MCF 10A (cell line): ENCODE measurements at regions not wholly inside any gene's neighbourhood (a gene's known extent, or its start where the extent isn't known, plus 50 kb on each side); places are given as distances from the start of the nearest gene placed in this dataset.

ENCODE experiments used
- BruUV-seq: library from RNA; stranded (reverse); fragments of 400-500 nt; replicated peaks from 2 replicates; lab custom pipeline; 2021; lab: Mats Ljungman, UMichigan
- CTCF ChIA-PET: fragments of 300-600 bp; sonication (Branson Sonifier 250); formaldehyde crosslinking; extraction: SDS; loops from one replicate; lab custom pipeline; 2021; ENCODE audit warnings: antibody characterized with exemption, inconsistent platforms; lab: Yijun Ruan, JAX
- POLR2A ChIA-PET: fragments of 300-600, 350-650 bp; sonication (Branson Sonifier 250); formaldehyde crosslinking; extraction: SDS; loops from one replicate; lab custom pipeline; 2020; ENCODE audit warnings: antibody characterized with exemption, inconsistent platforms; lab: Yijun Ruan, JAX
- DNase-seq: peaks from one replicate; pipeline ENCODE4 v3.0.0-alpha.2; 2018; ENCODE audit not compliant: unreplicated experiment
- H3K27ac Mint-ChIP-seq: one replicate; pipeline ENCODE4 v1.8.0; 2022; ENCODE audit warnings: mild to moderate bottlenecking, low read depth, mixed read lengths; ENCODE audit not compliant: unreplicated experiment
- H3K27me3 Mint-ChIP-seq: one replicate; pipeline ENCODE4 v1.8.0; 2022; ENCODE audit warnings: mixed read lengths; ENCODE audit not compliant: insufficient read depth, unreplicated experiment
- H3K36me3 Mint-ChIP-seq: one replicate; pipeline ENCODE4 v1.8.0; 2022; ENCODE audit warnings: mild to moderate bottlenecking, moderate library complexity, mixed read lengths; ENCODE audit not compliant: insufficient read depth, unreplicated experiment
- H3K4me1 Mint-ChIP-seq: one replicate; pipeline ENCODE4 v1.8.0; 2022; ENCODE audit warnings: mixed read lengths; ENCODE audit not compliant: insufficient read depth, unreplicated experiment
- H3K4me3 Mint-ChIP-seq: one replicate; pipeline ENCODE4 v1.8.0; 2022; ENCODE audit warnings: mild to moderate bottlenecking, moderate library complexity, mixed read lengths; ENCODE audit not compliant: unreplicated experiment
- H3K9me3 Mint-ChIP-seq: one replicate; pipeline ENCODE4 v1.8.0; 2022; ENCODE audit warnings: mixed read lengths; ENCODE audit not compliant: unreplicated experiment
- intact Hi-C: fragments of 100-400 bp; cut with micrococcal nuclease; formaldehyde crosslinking; loops from 2 replicates; pipeline ENCODE4 v1.14.1; 2022
- TF ChIP-seq, protein P1 (sequence below): fragments of 200-600 bp; IDR thresholded peaks from one replicate; pipeline ENCODE4 v1.8.0; 2022; ENCODE audit warnings: antibody characterized with exemption, mild to moderate bottlenecking; ENCODE audit not compliant: unreplicated experiment

DNA sequence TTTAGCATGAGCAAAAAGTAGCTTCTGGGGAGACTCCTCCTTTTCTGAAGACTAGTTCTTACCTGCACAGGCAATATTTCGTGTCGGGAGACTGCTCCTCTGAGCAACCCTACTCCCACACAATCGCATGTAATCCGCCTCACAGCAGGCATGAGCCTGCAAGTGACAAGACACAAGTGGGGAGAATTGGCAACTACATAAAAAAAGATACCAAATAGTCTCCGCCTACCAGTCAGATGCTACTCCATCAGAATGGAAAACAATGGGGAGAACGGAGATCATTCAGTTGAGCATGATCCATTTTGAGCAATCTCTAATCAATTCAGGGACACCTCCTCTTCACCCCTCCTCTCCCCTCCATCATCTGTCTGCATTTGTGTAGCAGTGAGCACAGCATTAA is 321.0 kb downstream of the COG6 start:
- TF ChIP-seq, protein P1, sequence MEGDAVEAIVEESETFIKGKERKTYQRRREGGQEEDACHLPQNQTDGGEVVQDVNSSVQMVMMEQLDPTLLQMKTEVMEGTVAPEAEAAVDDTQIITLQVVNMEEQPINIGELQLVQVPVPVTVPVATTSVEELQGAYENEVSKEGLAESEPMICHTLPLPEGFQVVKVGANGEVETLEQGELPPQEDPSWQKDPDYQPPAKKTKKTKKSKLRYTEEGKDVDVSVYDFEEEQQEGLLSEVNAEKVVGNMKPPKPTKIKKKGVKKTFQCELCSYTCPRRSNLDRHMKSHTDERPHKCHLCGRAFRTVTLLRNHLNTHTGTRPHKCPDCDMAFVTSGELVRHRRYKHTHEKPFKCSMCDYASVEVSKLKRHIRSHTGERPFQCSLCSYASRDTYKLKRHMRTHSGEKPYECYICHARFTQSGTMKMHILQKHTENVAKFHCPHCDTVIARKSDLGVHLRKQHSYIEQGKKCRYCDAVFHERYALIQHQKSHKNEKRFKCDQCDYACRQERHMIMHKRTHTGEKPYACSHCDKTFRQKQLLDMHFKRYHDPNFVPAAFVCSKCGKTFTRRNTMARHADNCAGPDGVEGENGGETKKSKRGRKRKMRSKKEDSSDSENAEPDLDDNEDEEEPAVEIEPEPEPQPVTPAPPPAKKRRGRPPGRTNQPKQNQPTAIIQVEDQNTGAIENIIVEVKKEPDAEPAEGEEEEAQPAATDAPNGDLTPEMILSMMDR, result no peak
- Mint-ChIP-seq H3K27ac (no peak overlapping the region), H3K36me3 (no peaks in the 10 kb centered on the region), H3K9me3 (no peaks in the 10 kb centered on the region), H3K4me1 (no peaks in the 10 kb centered on the region), H3K4me3 (no peak overlapping the region), H3K27me3 (no peaks in the 10 kb centered on the region)
- DNase-seq, result no peak
- intact Hi-C loops, result no loop called here
- BruUV-seq, result no TSS peak
- ChIA-PET CTCF (no interaction called here), POLR2A (interaction anchor here (0.7 kb wide), 1 partner anchor 62 kb away, joined by 3 read pairs; no protein-coding TSS in a partner anchor)

DNA sequence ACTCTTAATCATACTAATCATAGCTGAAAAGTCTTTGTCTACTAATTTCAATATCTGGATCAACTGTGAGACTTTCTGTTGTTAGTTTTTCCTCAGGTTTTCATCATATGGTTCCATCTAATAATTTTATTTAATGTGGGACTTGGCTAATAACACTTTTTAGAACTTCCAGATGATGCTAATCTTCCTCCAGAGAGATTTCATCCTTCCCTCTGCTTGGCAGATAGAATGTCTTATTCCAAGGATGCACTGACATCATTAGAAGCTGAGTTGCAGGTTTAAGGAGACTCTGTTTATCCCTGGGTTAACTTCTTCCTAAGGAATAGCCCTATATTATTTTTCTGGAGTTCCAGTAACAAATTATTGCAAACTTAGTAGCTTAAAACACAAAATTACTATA is 325.6 kb downstream of the COG6 start:
- DNase-seq, result no peak
- Mint-ChIP-seq H3K4me1 (no peaks in the 10 kb centered on the region), H3K27me3 (no peaks in the 10 kb centered on the region), H3K9me3 (no peaks in the 10 kb centered on the region), H3K36me3 (no peaks in the 10 kb centered on the region), H3K4me3 (no peak overlapping the region), H3K27ac (no peak overlapping the region)
- BruUV-seq, result no TSS peak
- TF ChIP-seq, protein P1, result no peak
- ChIA-PET CTCF (interaction anchor here (0.6 to 0.7 kb wide), 2 partner anchors 12 to 833 kb away, joined by 3 to 5 read pairs; no protein-coding TSS in a partner anchor), POLR2A (interaction anchor here (0.6 to 0.9 kb wide), 2 partner anchors 14 to 113 kb away, joined by 3 read pairs; no protein-coding TSS in a partner anchor)
- intact Hi-C loops, result no loop called here

DNA sequence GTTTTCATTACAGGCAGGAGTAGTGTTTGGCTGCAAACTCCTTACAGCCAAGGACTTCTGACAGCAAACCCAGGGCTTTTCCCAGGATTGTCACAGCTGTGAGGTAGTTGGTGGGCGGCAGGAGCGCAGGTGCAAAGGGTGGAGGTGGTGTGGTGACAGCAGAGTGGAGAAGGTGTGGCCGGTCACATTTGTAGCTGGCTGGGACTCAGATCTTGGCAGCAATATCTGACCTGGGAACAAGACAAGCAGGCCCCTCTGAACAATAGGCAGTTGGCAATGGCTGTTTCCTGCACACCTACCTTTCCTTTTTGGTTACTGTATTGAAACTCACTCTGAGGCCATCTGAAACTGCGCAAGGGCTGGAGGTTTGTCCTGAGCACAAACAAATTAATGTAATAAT is 327.3 kb downstream of the COG6 start:
- CTCF ChIA-PET, result no interaction called here
- H3K4me3 Mint-ChIP-seq, result no peak overlapping the region
- intact Hi-C loops, result no loop called here
- POLR2A ChIA-PET, result no interaction called here
- no peaks in the 10 kb centered on the region for H3K9me3 Mint-ChIP-seq
- BruUV-seq, result no TSS peak
- DNase-seq, result no peak
- H3K27me3 Mint-ChIP-seq, result no peaks in the 10 kb centered on the region
- no peaks in the 10 kb centered on the region for H3K36me3 Mint-ChIP-seq
- H3K27ac Mint-ChIP-seq, result no peak overlapping the region
- H3K4me1 Mint-ChIP-seq, result no peaks in the 10 kb centered on the region
- TF ChIP-seq, protein P1, result no peak

DNA sequence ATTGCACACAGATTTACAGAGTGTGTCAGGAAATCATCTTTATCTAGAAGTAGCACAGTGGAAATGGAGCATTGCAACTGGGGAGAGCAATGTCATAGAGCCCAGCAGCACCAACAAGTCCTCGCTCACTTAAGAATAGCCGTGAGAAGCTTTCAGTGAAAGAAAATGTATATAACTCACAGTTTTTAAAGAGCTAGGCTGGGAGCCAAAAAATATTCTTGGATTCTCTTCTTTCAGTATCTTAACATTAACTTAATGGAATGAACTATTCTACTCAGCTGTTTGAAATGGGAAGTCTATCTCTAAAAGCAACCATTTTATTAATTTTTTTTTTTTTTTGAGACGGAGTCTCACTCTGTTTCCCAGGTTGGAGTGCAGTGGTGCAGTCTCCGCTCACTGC is 329.6 kb downstream of the COG6 start:
- Mint-ChIP-seq H3K27me3 (no peaks in the 10 kb centered on the region), H3K27ac (no peak overlapping the region), H3K9me3 (no peaks in the 10 kb centered on the region), H3K4me1 (no peaks in the 10 kb centered on the region), H3K36me3 (no peaks in the 10 kb centered on the region), H3K4me3 (no peak overlapping the region)
- ChIA-PET POLR2A (no interaction called here), CTCF (interaction anchor here (0.6 to 0.9 kb wide), 5 partner anchors 119 to 792 kb away, joined by 3 to 4 read pairs (median 3); no protein-coding TSS in a partner anchor)
- BruUV-seq, result no TSS peak
- intact Hi-C loops, result no loop called here
- TF ChIP-seq, protein P1, result no peak
- DNase-seq, result no peak
